Neural crest cell (in vitro differentiated cells): ENCODE measurements at regions not wholly inside any gene's neighbourhood (a gene's known extent, or its start where the extent isn't known, plus 50 kb on each side); places are given as distances from the start of the nearest gene placed in this dataset.

Experiments
- DNase-seq: peaks from one replicate; pipeline ENCODE4 v3.0.0; 2021; ENCODE audit warnings: low read depth, mixed read lengths, low spot score
- H3K27ac Mint-ChIP-seq: one replicate; pipeline ENCODE4 v1.8.0; 2021; ENCODE audit warnings: mild to moderate bottlenecking, mixed read lengths; ENCODE audit not compliant: unreplicated experiment
- H3K27me3 Mint-ChIP-seq: 2 replicates; pipeline ENCODE4 v1.8.0; 2021; ENCODE audit warnings: low read depth, mild to moderate bottlenecking, mixed read lengths
- H3K36me3 Mint-ChIP-seq: 2 replicates; pipeline ENCODE4 v1.8.0; 2021; ENCODE audit warnings: low read depth, mild to moderate bottlenecking, mixed read lengths
- H3K4me1 Mint-ChIP-seq: 2 replicates; pipeline ENCODE4 v1.8.0; 2021; ENCODE audit warnings: mixed read lengths
- H3K4me3 Mint-ChIP-seq: one replicate; pipeline ENCODE4 v1.8.0; 2021; ENCODE audit warnings: mild to moderate bottlenecking, mixed read lengths
- H3K9me3 Mint-ChIP-seq: 2 replicates; pipeline ENCODE4 v1.8.0; 2021; ENCODE audit warnings: mixed read lengths
- CTCF ChIP-seq: fragments of 200-600 bp; sonication (generic); conservative IDR thresholded peaks from 2 replicates; pipeline ENCODE4 v1.5.0; 2021; ENCODE audit warnings: antibody characterized with exemption, mild to moderate bottlenecking

- H3K4me1 Mint-ChIP-seq = no peaks in the 10 kb centered on the region
- peaks cover 3% of the 10 kb centered on the region for H3K9me3 Mint-ChIP-seq
- TF ChIP-seq CTCF = no peak
- H3K27ac Mint-ChIP-seq = no peak overlapping the region
- no peaks in the 10 kb centered on the region for H3K36me3 Mint-ChIP-seq
- H3K27me3 Mint-ChIP-seq = peaks cover 33% of the 10 kb centered on the region
- no peak for DNase-seq
- no peak overlapping the region for H3K4me3 Mint-ChIP-seq
Observed at GRCh38 chr7:45244981-45245380, 87.4 kb downstream of the RAMP3 start.

- H3K4me1 Mint-ChIP-seq = no peaks in the 10 kb centered on the region
- TF ChIP-seq CTCF = no peak
- no peaks in the 10 kb centered on the region for H3K36me3 Mint-ChIP-seq
- no peak overlapping the region for H3K27ac Mint-ChIP-seq
- H3K27me3 Mint-ChIP-seq = peaks cover 31% of the 10 kb centered on the region
- peaks cover 3% of the 10 kb centered on the region for H3K9me3 Mint-ChIP-seq
- no peak overlapping the region for H3K4me3 Mint-ChIP-seq
- DNase-seq = no peak
Observed at GRCh38 chr7:45246339-45246738, 88.7 kb downstream of the RAMP3 start.

- no peak for DNase-seq
- Mint-ChIP-seq H3K27me3 (peaks cover 36% of the 10 kb centered on the region), H3K9me3 (peaks cover 2% of the 10 kb centered on the region), H3K4me1 (no peaks in the 10 kb centered on the region), H3K4me3 (no peak overlapping the region), H3K36me3 (no peaks in the 10 kb centered on the region), H3K27ac (no peak overlapping the region)
- no peak for TF ChIP-seq CTCF
Observed at GRCh38 chr7:45252248-45252647, 94.7 kb downstream of the RAMP3 start.

- Mint-ChIP-seq H3K27me3 (peaks cover 31% of the 10 kb centered on the region), H3K9me3 (no peaks in the 10 kb centered on the region)
- no peak for TF ChIP-seq CTCF
Observed at GRCh38 chr7:45252857-45253256, 95.3 kb downstream of the RAMP3 start.

GRCh38 chr7:45253368-45253767, 95.8 kb downstream of the RAMP3 start:
- Mint-ChIP-seq H3K27ac (no peak overlapping the region), H3K27me3 (peaks cover 35% of the 10 kb centered on the region), H3K4me1 (no peaks in the 10 kb centered on the region), H3K4me3 (no peak overlapping the region), H3K9me3 (no peaks in the 10 kb centered on the region), H3K36me3 (no peaks in the 10 kb centered on the region)
- no peak for DNase-seq
- no peak for TF ChIP-seq CTCF

More at GRCh38 chr7:45252857-45253256, 95.3 kb downstream of the RAMP3 start:
- H3K4me3 Mint-ChIP-seq = no peak overlapping the region
- no peaks in the 10 kb centered on the region for H3K4me1 Mint-ChIP-seq
- H3K27ac Mint-ChIP-seq = no peak overlapping the region
- no peaks in the 10 kb centered on the region for H3K36me3 Mint-ChIP-seq
- DNase-seq = no peak

GRCh38 chr7:45255187-45255586, 97.6 kb downstream of the RAMP3 start:
- no peaks in the 10 kb centered on the region for H3K9me3 Mint-ChIP-seq
- no peak for TF ChIP-seq CTCF
- no peak overlapping the region for H3K4me3 Mint-ChIP-seq
- no peaks in the 10 kb centered on the region for H3K4me1 Mint-ChIP-seq
- H3K27me3 Mint-ChIP-seq = peaks cover 35% of the 10 kb centered on the region
- H3K36me3 Mint-ChIP-seq = no peaks in the 10 kb centered on the region
- no peak overlapping the region for H3K27ac Mint-ChIP-seq
- no peak for DNase-seq
